SK-N-SH (cell line): ENCODE measurements at regions not wholly inside any gene's neighbourhood (a gene's known extent, or its start where the extent isn't known, plus 50 kb on each side); places are given as distances from the start of the nearest gene placed in this dataset.

ENCODE experiments used
- FOXM1 ChIP-seq: IDR thresholded peaks from 2 replicates; pipeline ENCODE4 v1.4.0; 2012; ENCODE audit warnings: low read depth, mild to moderate bottlenecking
- RAD21 ChIP-seq: IDR thresholded peaks from 2 replicates; pipeline ENCODE4 v1.6.1; 2012; ENCODE audit warnings: mild to moderate bottlenecking, low read length
- SMC3 ChIP-seq: IDR thresholded peaks from 2 replicates; pipeline ENCODE4 v1.6.1; 2012; ENCODE audit warnings: low read depth, low read length, improper control_type of control experiment
- TF ChIP-seq, protein P1 (sequence below): fragments of 200-600 bp; sonication (generic); IDR thresholded peaks from 2 replicates; pipeline ENCODE4 v1.6.1; 2017; ENCODE audit warnings: antibody characterized with exemption, mild to moderate bottlenecking, moderate library complexity
- TF ChIP-seq, protein P2 (sequence below): IDR thresholded peaks from 2 replicates; pipeline ENCODE4 v1.6.1; 2012; ENCODE audit warnings: mild to moderate bottlenecking, low read depth, low read length, moderate library complexity

DNA sequence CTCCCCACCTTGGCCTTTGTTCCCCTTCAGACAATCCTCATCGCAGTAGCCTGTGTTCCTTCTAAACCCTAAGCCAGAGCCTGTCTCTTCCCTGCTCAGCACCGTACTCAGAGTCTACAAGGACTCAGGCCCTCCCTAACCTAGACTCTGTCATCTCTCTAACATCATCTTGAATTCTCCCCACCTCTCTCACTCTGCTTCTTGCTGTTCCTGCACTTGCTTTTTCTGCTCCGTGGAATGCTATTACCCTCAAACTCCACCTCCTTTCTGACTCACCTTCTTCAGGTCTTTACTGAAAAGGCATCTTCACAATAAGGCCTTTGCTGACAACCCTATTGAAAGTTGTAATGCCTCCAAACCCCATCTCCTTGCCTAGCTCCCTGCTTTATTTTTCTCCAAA, 141.0 kb downstream of the DKK1 start:
- TF ChIP-seq FOXM1, result no peak
- no peak for TF ChIP-seq RAD21
- TF ChIP-seq, protein P1, sequence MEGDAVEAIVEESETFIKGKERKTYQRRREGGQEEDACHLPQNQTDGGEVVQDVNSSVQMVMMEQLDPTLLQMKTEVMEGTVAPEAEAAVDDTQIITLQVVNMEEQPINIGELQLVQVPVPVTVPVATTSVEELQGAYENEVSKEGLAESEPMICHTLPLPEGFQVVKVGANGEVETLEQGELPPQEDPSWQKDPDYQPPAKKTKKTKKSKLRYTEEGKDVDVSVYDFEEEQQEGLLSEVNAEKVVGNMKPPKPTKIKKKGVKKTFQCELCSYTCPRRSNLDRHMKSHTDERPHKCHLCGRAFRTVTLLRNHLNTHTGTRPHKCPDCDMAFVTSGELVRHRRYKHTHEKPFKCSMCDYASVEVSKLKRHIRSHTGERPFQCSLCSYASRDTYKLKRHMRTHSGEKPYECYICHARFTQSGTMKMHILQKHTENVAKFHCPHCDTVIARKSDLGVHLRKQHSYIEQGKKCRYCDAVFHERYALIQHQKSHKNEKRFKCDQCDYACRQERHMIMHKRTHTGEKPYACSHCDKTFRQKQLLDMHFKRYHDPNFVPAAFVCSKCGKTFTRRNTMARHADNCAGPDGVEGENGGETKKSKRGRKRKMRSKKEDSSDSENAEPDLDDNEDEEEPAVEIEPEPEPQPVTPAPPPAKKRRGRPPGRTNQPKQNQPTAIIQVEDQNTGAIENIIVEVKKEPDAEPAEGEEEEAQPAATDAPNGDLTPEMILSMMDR, result no peak
- TF ChIP-seq, protein P2, sequence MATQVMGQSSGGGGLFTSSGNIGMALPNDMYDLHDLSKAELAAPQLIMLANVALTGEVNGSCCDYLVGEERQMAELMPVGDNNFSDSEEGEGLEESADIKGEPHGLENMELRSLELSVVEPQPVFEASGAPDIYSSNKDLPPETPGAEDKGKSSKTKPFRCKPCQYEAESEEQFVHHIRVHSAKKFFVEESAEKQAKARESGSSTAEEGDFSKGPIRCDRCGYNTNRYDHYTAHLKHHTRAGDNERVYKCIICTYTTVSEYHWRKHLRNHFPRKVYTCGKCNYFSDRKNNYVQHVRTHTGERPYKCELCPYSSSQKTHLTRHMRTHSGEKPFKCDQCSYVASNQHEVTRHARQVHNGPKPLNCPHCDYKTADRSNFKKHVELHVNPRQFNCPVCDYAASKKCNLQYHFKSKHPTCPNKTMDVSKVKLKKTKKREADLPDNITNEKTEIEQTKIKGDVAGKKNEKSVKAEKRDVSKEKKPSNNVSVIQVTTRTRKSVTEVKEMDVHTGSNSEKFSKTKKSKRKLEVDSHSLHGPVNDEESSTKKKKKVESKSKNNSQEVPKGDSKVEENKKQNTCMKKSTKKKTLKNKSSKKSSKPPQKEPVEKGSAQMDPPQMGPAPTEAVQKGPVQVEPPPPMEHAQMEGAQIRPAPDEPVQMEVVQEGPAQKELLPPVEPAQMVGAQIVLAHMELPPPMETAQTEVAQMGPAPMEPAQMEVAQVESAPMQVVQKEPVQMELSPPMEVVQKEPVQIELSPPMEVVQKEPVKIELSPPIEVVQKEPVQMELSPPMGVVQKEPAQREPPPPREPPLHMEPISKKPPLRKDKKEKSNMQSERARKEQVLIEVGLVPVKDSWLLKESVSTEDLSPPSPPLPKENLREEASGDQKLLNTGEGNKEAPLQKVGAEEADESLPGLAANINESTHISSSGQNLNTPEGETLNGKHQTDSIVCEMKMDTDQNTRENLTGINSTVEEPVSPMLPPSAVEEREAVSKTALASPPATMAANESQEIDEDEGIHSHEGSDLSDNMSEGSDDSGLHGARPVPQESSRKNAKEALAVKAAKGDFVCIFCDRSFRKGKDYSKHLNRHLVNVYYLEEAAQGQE, result no peak
- TF ChIP-seq SMC3, result no peak
